NCI-H146 (cell line): ENCODE measurements at regions not wholly inside any gene's neighbourhood (a gene's known extent, or its start where the extent isn't known, plus 50 kb on each side); places are given as distances from the start of the nearest gene placed in this dataset.

Experiments
- DNase-seq: peaks from one replicate; lab custom pipeline; 2025; lab: John Stamatoyannopoulos, UW

DNA sequence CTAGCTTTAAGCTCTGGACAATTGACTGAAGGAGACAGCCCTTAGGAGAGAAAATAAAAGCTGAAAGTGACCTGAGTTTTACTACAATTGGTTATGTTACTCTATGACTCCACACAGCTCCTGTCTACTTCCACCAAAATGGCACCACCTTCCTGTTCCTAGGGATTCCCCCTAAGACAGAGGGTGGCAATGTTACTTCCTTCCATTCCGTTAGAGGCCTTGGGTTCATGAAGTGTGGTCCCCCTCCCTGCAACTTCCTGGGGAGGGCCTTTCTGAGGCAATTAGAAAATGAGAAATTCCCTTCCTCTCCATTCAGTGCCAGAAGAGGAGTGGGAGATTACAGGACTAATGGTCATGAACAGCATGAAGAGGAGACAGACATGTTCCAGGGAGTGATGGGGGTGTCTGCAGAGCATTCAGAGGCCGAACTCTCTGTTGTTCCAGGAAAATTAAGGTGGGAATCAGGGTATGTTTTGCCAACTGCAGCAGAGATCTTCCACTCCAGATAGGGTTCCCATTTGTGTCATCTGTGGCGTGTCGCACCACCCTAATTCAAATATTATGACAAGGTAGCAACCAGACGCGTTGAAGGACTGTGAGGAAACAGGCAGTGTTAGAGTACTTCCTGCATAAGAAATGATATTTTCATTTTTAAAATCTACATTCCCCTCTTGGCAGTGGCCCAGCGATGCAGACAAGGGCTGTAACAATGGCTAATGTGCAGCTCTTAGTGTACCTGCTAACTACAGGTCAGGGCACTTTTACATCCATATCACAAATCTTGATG is 53.1 kb upstream of the TRIM67 start:
- no peak for DNase-seq

DNA sequence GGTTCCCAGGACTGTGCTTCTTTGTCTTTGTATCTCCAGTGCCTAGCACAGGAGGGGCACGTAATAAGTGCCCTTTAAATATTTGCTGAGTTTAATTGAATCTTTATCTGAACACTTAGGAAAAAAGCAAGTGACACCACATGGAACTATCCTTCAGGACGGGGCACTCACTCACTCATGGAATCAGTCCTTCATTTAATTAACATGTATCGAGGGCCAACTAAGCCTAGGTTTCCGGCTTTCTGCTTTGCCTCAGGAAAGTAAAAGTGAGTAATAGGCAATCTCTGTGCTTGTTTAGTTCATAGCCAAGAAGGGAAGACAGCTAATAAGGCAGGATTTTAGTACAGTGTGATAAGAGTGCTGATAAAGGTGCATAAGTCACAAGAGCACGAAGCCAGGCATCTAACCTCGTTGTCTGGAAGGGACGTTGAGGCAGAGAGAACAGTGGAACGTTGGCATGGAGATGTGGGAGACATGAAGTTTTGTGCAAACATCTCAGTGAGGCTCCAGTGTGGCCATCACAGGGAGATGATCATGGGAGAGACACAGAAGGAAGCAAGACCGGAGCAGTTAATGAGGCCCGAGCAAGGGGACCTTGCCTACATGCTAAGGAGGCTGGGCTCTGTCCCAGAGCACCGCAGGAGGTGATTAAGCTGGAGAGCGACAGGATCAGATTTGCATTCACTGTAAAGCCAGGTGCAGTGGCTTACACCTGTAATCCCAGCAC is 54.1 kb upstream of the TRIM67 start:
- DNase-seq = peak; percentile 68

GRCh38 chr1:231107151-231107550 is 54.7 kb upstream of the TRIM67 start:
- DNase-seq = no peak

GRCh38 chr1:231106347-231106746 is 55.5 kb upstream of the TRIM67 start:
- no peak for DNase-seq

GRCh38 chr1:231104917-231105316 is 56.9 kb upstream of the TRIM67 start:
- DNase-seq = no peak

DNA sequence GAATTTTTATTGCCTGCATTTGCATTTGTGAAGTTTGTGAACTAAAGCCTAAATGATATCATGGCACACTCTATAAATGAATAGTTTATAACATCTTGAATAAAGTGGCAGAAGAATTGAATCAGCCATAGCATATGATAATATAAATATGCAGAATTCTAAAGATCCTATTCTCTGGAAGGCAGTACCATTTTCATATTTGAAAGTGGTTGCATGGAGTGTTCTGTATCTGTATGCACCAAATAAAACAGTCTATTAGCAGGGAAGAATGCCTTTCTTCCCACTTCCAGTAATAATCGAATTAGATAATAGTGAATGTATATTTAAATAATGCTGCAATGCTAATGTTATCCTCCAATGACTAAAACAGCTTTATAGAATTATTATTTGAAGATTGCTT is 57.9 kb upstream of the TRIM67 start:
- DNase-seq = no peak

DNA sequence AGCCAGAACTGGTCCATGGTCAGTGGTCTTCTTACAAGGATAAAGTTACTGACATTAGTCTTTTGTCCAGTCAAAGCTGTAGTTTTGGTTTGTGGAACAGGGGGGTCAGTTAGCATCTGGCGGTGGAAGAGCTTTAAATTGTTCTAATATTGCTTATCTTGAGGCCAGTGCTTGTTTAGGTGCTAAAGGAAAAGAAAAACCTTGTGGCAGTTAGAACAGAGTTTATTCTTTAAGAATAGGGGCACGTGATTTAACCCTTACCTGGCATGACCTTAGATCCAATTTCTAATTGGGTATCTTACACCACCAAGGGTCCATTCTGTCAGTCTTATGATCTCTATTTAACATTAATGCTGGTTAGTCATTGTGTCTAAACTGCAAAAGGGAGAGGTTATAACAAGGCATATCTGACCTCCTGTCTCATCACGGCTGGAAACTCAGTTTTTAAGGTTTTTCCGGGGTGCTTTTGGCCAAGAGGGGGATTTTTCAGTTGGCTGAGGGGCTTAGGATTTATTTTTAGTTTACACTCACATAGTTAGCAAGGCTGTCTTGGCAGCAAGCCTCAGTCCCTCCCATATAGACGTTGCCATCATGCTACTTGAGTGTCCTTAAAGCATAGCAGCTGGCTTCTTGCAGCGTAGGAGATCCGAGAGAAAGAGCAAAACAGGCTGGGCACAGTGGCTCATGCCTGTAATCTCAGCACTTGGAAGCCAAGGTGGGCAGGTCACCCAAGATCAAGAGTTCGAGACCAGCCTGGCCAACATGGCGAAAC is 60.1 kb upstream of the FAM89A start:
- no peak for DNase-seq

GRCh38 chr1:231099311-231099710 is 59.3 kb upstream of the FAM89A start:
- DNase-seq = no peak

DNA sequence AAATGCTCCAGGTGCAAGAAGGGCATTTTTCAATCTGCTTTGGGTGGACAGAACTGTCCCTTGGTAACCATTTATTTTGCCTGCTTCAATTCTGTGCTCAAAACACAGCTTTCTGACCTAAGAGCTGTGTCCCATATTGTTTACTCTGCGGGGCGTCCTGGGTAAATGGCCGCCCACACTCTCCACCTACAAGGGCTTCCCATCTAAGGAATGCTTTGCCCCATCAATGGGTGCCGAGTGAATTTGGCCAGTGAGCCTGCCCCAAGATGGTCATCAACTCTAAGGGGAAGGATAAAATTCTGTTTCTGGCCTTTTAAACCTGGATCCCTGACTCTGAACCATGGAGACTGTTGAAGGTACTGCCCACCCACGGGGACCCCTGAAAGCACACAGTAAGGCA is 55.5 kb upstream of the FAM89A start:
- DNase-seq = no peak

GRCh38 chr1:231094421-231094820 is 54.4 kb upstream of the FAM89A start:
- no peak for DNase-seq

DNA sequence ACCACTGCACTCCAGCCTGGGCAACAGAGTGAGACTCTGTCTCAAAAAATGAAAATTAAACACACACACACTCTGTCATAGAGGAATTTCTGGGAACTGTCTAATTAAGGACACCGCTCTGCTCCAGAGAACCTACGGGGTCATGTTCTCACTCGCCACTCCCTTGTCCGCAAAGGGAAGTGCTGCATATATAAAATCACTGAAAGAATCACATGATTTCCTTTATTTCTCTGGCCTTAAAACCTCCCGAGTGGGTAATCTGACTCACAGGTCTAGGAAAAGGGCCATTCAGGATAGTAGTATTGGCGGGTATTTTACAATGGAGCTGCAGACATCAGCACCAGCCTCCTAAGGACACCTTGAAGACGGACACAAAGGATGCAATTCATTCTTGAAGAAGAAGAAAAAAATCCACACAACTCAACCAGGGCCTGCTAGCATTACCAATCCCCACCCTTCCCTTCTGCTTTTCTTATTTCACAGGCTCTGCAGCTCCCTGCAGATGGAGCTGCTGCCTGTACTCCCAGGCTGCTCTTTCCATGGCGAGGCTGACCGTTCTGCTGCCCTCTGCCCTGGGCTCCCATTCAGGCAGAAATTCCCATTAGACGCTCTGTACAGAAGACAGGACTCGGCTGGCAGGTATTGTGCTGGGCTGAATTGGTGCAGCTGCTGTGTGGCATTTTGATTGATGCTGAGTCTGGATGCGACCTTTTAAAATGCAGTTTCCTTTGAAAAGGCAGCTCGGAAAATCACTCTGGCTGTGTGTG is 53.3 kb upstream of the FAM89A start:
- peak; percentile 54 for DNase-seq

GRCh38 chr1:231092380-231092779 is 52.3 kb upstream of the FAM89A start:
- DNase-seq = no peak

DNA sequence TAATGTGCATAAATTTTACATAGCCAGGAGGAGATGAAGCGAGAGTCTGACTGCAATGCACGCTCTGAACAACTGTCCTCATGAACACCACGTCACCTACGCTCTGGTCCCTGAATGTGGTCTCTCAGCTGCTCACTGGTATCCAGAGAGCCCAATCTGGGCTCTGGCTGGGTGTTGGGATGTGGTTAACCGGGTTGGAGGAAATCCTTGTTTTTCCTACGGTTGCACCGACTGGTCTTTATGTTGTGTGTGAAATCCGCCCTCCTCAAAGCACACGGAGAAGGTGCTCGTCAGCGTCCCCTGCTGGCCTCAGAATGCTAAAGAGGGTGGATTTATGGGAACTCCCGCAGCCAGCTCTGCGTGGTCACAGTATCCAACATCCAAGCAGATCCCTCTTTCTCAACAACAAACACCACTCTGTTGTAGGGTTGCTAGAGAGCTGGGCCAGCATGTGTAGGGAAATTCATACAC is 51.8 kb upstream of the FAM89A start:
- peak; percentile 39 for DNase-seq

- no peak for DNase-seq
Measured at GRCh38 chr1:231091415-231091814, 51.4 kb upstream of the FAM89A start.
